H1 (cell line): ENCODE measurements at regions not wholly inside any gene's neighbourhood (a gene's known extent, or its start where the extent isn't known, plus 50 kb on each side); places are given as distances from the start of the nearest gene placed in this dataset.

Experiments
- CTCF ChIA-PET: fragments of 300-600 bp; sonication (Branson Sonifier 250); formaldehyde crosslinking; loops from one replicate; lab custom pipeline; 2021; ENCODE audit not compliant: partially characterized antibody; lab: Charles Lee
- POLR2A ChIA-PET: fragments of 300-600 bp; sonication (Branson Sonifier 250); formaldehyde crosslinking; loops from one replicate; lab custom pipeline; 2021; ENCODE audit warnings: inconsistent platforms; ENCODE audit not compliant: partially characterized antibody; lab: Charles Lee
- DNase-seq, 2 experiments: peaks; one replicate each; pipeline versions ENCODE4 v3.0.0 to v3.0.0-alpha.2; 2010 to 2022; ENCODE audit warnings: low spot score in 2 of 2, low read depth in 1 of 2, mixed read lengths in 1 of 2
- FAIRE-seq: peaks from 2 replicates; lab custom pipeline; 2011; peaks lifted over from hg19 to GRCh38; lab: Jason Lieb, UNC
- H2AFZ ChIP-seq: 2 replicates; pipeline ENCODE4 v1.8.1; 2012; ENCODE audit warnings: low read length, inconsistent platforms
- H2AK5ac ChIP-seq: 2 replicates; pipeline ENCODE4 v1.6.1; 2013; ENCODE audit warnings: low read depth, low read length
- H2BK120ac ChIP-seq: replicated peaks from 2 replicates; pipeline ENCODE3; 2013; ENCODE audit warnings: low read depth, low read length, inconsistent platforms
- H2BK12ac ChIP-seq: 2 replicates; pipeline ENCODE4 v1.6.1; 2013; ENCODE audit warnings: low read depth, low read length
- H2BK15ac ChIP-seq: 2 replicates; pipeline ENCODE4 v1.6.1; 2013; ENCODE audit warnings: low read length
- H2BK20ac ChIP-seq: 2 replicates; pipeline ENCODE4 v1.6.1; 2013; ENCODE audit warnings: low read length
- H2BK5ac ChIP-seq: 2 replicates; pipeline ENCODE4 v1.6.1; 2013; ENCODE audit warnings: low read depth, low read length
- H3K14ac ChIP-seq: 2 replicates; pipeline ENCODE4 v1.6.1; 2013; ENCODE audit warnings: inconsistent platforms; ENCODE audit not compliant: insufficient read length
- H3K18ac ChIP-seq: 2 replicates; pipeline ENCODE4 v1.6.1; 2013; ENCODE audit warnings: low read length; ENCODE audit errors: extremely low read depth
- H3K23ac ChIP-seq: 2 replicates; pipeline ENCODE4 v1.6.1; 2013; ENCODE audit warnings: inconsistent platforms; ENCODE audit not compliant: insufficient read length
- H3K23me2 ChIP-seq: 2 replicates; pipeline ENCODE4 v1.6.1; 2013; ENCODE audit warnings: low read depth, low read length
- H3K27ac ChIP-seq: 2 replicates; pipeline ENCODE4 v1.6.1; 2011; ENCODE audit warnings: low read depth, low read length, inconsistent platforms
- H3K27me3 ChIP-seq, 4 experiments: replicated peaks in 1 of 4; 1 replicate in 1 of 4; 2 replicates in 3 of 4; pipeline versions ENCODE4 v1.6.1 to v1.8.1; 2011 to 2013; ENCODE audit warnings: low read length in 3 of 4, mild to moderate bottlenecking in 3 of 4, inconsistent platforms in 2 of 4, mixed read lengths in 2 of 4, moderate library complexity in 1 of 4; ENCODE audit not compliant: control insufficient read depth in 3 of 4, insufficient read depth in 3 of 4; ENCODE audit errors: extremely low read depth in 1 of 4
- H3K36me3 ChIP-seq, 4 experiments: 2 replicates each; pipeline versions ENCODE4 v1.6.1 to v1.8.1; 2011 to 2013; ENCODE audit warnings: mild to moderate bottlenecking in 4 of 4, low read length in 3 of 4, moderate library complexity in 2 of 4, control low read depth in 1 of 4, inconsistent platforms in 1 of 4; ENCODE audit not compliant: insufficient read depth in 4 of 4, control insufficient read depth in 2 of 4
- H3K4ac ChIP-seq: replicated peaks from 2 replicates; pipeline ENCODE3; 2013; ENCODE audit warnings: low read length, low read depth, mixed read lengths, inconsistent platforms; ENCODE audit not compliant: insufficient read length
- H3K4me1 ChIP-seq, 4 experiments: replicated peaks in 1 of 4; 1 replicate in 1 of 4; 2 replicates in 3 of 4; pipeline versions ENCODE4 v1.6.1 to v1.8.1; 2011 to 2013; ENCODE audit warnings: low read length in 3 of 4, inconsistent platforms in 2 of 4, mixed read lengths in 1 of 4; ENCODE audit not compliant: insufficient read depth in 4 of 4, control insufficient read depth in 3 of 4
- H3K4me2 ChIP-seq, 2 experiments: 2 replicates each; pipeline versions ENCODE4 v1.6.1 to v1.8.1; 2011 to 2013; ENCODE audit warnings: low read depth in 2 of 2, low read length in 2 of 2, control low read depth in 1 of 2, inconsistent platforms in 1 of 2, mild to moderate bottlenecking in 1 of 2; ENCODE audit not compliant: insufficient read depth in 1 of 2
- H3K4me3 ChIP-seq, 4 experiments: fragments of 200-600, 300-600 bp in 1 of 4; sonication (generic), shearing (Covaris generic), sonication (Bioruptor Twin) in 1 of 4; 2 replicates each; pipeline versions ENCODE4 v1.5.1 to v1.8.1; 2011 to 2016; ENCODE audit warnings: low read length in 4 of 4, low read depth in 3 of 4, control low read depth in 2 of 4, inconsistent platforms in 2 of 4, mild to moderate bottlenecking in 2 of 4, mixed read lengths in 1 of 4, moderate library complexity in 1 of 4; ENCODE audit not compliant: insufficient read depth in 2 of 4; ENCODE audit errors: extremely low read depth in 1 of 4
- H3K56ac ChIP-seq: replicated peaks from 2 replicates; pipeline ENCODE3; 2013; ENCODE audit warnings: low read depth, mild to moderate bottlenecking, mixed read lengths, low read length, inconsistent platforms; ENCODE audit not compliant: insufficient read length
- H3K79me1 ChIP-seq: 2 replicates; pipeline ENCODE4 v1.6.1; 2013; ENCODE audit warnings: low read depth, low read length, control low read depth
- H3K79me2 ChIP-seq, 2 experiments: 2 replicates each; pipeline versions ENCODE4 v1.6.1 to v1.8.1; 2012 to 2013; ENCODE audit warnings: low read length in 2 of 2, mild to moderate bottlenecking in 2 of 2, inconsistent platforms in 1 of 2; ENCODE audit not compliant: insufficient read depth in 2 of 2, control insufficient read depth in 1 of 2
- H3K9ac ChIP-seq, 4 experiments: replicated peaks in 1 of 4; 1 replicate in 1 of 4; 2 replicates in 3 of 4; pipeline versions ENCODE4 v1.6.1 to v1.8.1; 2011 to 2013; ENCODE audit warnings: low read depth in 3 of 4, low read length in 3 of 4, control low read depth in 2 of 4, mild to moderate bottlenecking in 2 of 4, moderate library complexity in 2 of 4, inconsistent platforms in 1 of 4; ENCODE audit errors: extremely low read depth in 1 of 4
- H3K9me3 ChIP-seq, 2 experiments: 2 replicates each; pipeline versions ENCODE4 v1.6.1 to v1.8.1; 2012 to 2013; ENCODE audit warnings: mild to moderate bottlenecking in 2 of 2, moderate library complexity in 2 of 2, control low read depth in 1 of 2, inconsistent platforms in 1 of 2, low read depth in 1 of 2, low read length in 1 of 2, mixed read lengths in 1 of 2; ENCODE audit not compliant: insufficient read depth in 2 of 2
- H4K20me1 ChIP-seq, 2 experiments: replicated peaks in 1 of 2; 2 replicates each; pipeline versions ENCODE3 to v1.8.1; 2011 to 2013; ENCODE audit warnings: inconsistent platforms in 2 of 2, low read length in 2 of 2, mild to moderate bottlenecking in 1 of 2; ENCODE audit not compliant: insufficient read depth in 2 of 2, control insufficient read depth in 1 of 2
- H4K5ac ChIP-seq: 2 replicates; pipeline ENCODE4 v1.6.1; 2013; ENCODE audit warnings: low read length, low read depth, mixed read lengths, inconsistent platforms; ENCODE audit not compliant: insufficient read length
- H4K8ac ChIP-seq: 2 replicates; pipeline ENCODE4 v1.8.0; 2013; ENCODE audit warnings: mild to moderate bottlenecking, moderate library complexity, low read length, inconsistent platforms; ENCODE audit not compliant: insufficient read depth; ENCODE audit errors: extremely low read depth
- H4K91ac ChIP-seq: replicated peaks from 2 replicates; pipeline ENCODE3; 2013; ENCODE audit warnings: low read length, mixed read lengths, inconsistent platforms; ENCODE audit not compliant: insufficient read length
- ATF3 ChIP-seq: IDR thresholded peaks from 2 replicates; pipeline ENCODE4 v1.6.1; 2011; ENCODE audit warnings: low read depth, mild to moderate bottlenecking, low read length; ENCODE audit not compliant: insufficient read depth
- CHD1 ChIP-seq: IDR thresholded peaks from 2 replicates; pipeline ENCODE4 v1.6.1; 2012; ENCODE audit warnings: low read depth, low read length, improper control_type of control experiment
- EGR1 ChIP-seq: IDR thresholded peaks from 2 replicates; pipeline ENCODE4 v1.6.1; 2011; ENCODE audit warnings: low read depth, low read length, borderline replicate concordance
- FOSL1 ChIP-seq: IDR thresholded peaks from 2 replicates; pipeline ENCODE4 v1.6.1; 2011; ENCODE audit warnings: mild to moderate bottlenecking, low read depth, low read length, moderate library complexity; ENCODE audit not compliant: insufficient read depth
- GTF2F1 ChIP-seq: IDR thresholded peaks from 2 replicates; pipeline ENCODE4 v1.6.1; 2012; ENCODE audit warnings: low read depth, low read length, improper control_type of control experiment, borderline replicate concordance
- MAFK ChIP-seq: IDR thresholded peaks from 2 replicates; pipeline ENCODE4 v1.6.1; 2012; ENCODE audit warnings: low read depth, mild to moderate bottlenecking, improper control_type of control experiment, low read length
- NANOG ChIP-seq: IDR thresholded peaks from 2 replicates; pipeline ENCODE4 v1.6.1; 2011; ENCODE audit warnings: low read length, low read depth, mild to moderate bottlenecking, inconsistent platforms; ENCODE audit not compliant: insufficient read depth, poor library complexity, severe bottlenecking
- RAD21 ChIP-seq, 2 experiments: IDR thresholded peaks in 1 of 2; conservative IDR thresholded peaks in 1 of 2; 2 replicates each; pipeline ENCODE4 v1.6.1; 2011; ENCODE audit warnings: low read depth in 2 of 2, low read length in 2 of 2, improper control_type of control experiment in 1 of 2, inconsistent platforms in 1 of 2, mild to moderate bottlenecking in 1 of 2, moderate library complexity in 1 of 2
- RFX5 ChIP-seq: IDR thresholded peaks from 2 replicates; pipeline ENCODE4 v1.6.1; 2011; ENCODE audit warnings: low read depth, low read length, improper control_type of control experiment, borderline replicate concordance
- RXRA ChIP-seq: IDR thresholded peaks from 2 replicates; pipeline ENCODE4 v1.6.1; 2011; ENCODE audit warnings: low read depth, mild to moderate bottlenecking, low read length, moderate library complexity; ENCODE audit not compliant: insufficient read depth
- SIN3A ChIP-seq, 2 experiments: IDR thresholded peaks in 1 of 2; conservative IDR thresholded peaks in 1 of 2; 2 replicates each; pipeline ENCODE4 v1.6.1; 2011 to 2012; ENCODE audit warnings: low read length in 2 of 2, improper control_type of control experiment in 1 of 2, low read depth in 1 of 2, mild to moderate bottlenecking in 1 of 2
- SP2 ChIP-seq: IDR thresholded peaks from 2 replicates; pipeline ENCODE4 v1.6.1; 2012; ENCODE audit warnings: mild to moderate bottlenecking, low read length, inconsistent platforms
- WGBS, 2 experiments: shearing (Covaris generic) in 1 of 2; methylation state at CpG; one replicate each; pipeline versions ENCODE4 v1.1.6 to v1.1.7; 2013 to 2015; ENCODE audit warnings: low lambda C conversion rate in 2 of 2, mixed read lengths in 2 of 2, inconsistent platforms in 1 of 2, low coverage in 1 of 2, missing lambda C conversion rate in 1 of 2; ENCODE audit not compliant: insufficient replicate concordance in 2 of 2, insufficient coverage in 1 of 2, insufficient read length in 1 of 2; ENCODE audit errors: extremely low coverage in 1 of 2, missing lambda C conversion rate in 1 of 2; 5-methylcytosine and 5-hydroxymethylcytosine counted together

DNA sequence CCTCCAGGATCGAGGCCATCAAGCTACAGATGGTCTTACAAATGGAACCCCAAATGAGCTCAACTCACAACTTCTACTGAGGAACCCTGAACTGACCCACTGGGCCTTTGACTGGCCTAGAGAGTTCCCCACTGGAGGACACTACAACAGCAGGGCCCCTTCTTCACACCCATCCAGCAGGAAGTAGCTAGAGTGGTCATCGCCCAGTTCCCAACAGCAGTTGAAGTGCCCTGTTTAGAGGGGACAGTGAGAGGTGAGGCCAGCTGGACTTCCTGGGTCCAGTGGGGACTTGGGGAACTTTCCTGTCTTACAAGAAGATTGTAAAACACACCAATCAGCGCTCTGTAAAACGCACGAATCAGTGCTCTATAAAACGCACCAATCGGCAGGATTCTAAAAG lies 247.9 kb upstream of the BTG1 start:
- H3K9ac ChIP-seq: no peak overlapping the region
- FAIRE-seq (no peak), DNase-seq (no peak)
- no peak overlapping the region for H3K27ac ChIP-seq
- WGBS, 2 experiments: 99% methylated on average over 7 of the region's 7 CpGs; no CpG with 5 or more reads in 1 of the 2 experiments
- no peaks in the 10 kb centered on the region; a peak in 1 of 7 replicates for H3K4me1 ChIP-seq
- H3K14ac ChIP-seq: no peak overlapping the region
- H3K23me2 ChIP-seq: no peaks in the 10 kb centered on the region
- H3K4me3 ChIP-seq: no peak overlapping the region
- no peak overlapping the region for H2BK120ac ChIP-seq
- H2BK15ac ChIP-seq: no peak overlapping the region
- no peak overlapping the region for H3K18ac ChIP-seq
- no peak overlapping the region for H4K91ac ChIP-seq
- H2BK5ac ChIP-seq: no peak overlapping the region
- no peak overlapping the region for H4K5ac ChIP-seq
- no peaks in the 10 kb centered on the region for H3K79me1 ChIP-seq
- H3K23ac ChIP-seq: no peak overlapping the region
- H4K8ac ChIP-seq: no peak overlapping the region
- H3K9me3 ChIP-seq: peaks cover 18 to 24% of the 10 kb centered on the region in 2 experiments
- H3K36me3 ChIP-seq: no peaks in the 10 kb centered on the region
- no peak overlapping the region for H2AK5ac ChIP-seq
- no peak overlapping the region for H2AFZ ChIP-seq
- H3K4ac ChIP-seq: no peak overlapping the region
- ChIA-PET CTCF (no interaction called here), POLR2A (no interaction called here)
- no peak overlapping the region for H2BK20ac ChIP-seq
- no peaks in the 10 kb centered on the region for H3K27me3 ChIP-seq
- no peak overlapping the region for H2BK12ac ChIP-seq
- H3K4me2 ChIP-seq: no peak overlapping the region
- H4K20me1 ChIP-seq: no peaks in the 10 kb centered on the region
- no peaks in the 10 kb centered on the region for H3K79me2 ChIP-seq
- no peak overlapping the region for H3K56ac ChIP-seq
- no peak for TF ChIP-seq FOSL1
- no peak for TF ChIP-seq CHD1
- no peak for TF ChIP-seq SIN3A (conservative IDR thresholded peaks at IDR 0.05 in 1 of 2, IDR thresholded peaks at IDR 0.05 in 1 of 2; ENCODE audit: low read depth in 1 of 2, low read length in 2 of 2)
- no peak for TF ChIP-seq NANOG
- TF ChIP-seq RAD21 (IDR thresholded peaks at IDR 0.05 in 1 of 2, conservative IDR thresholded peaks at IDR 0.05 in 1 of 2; ENCODE audit: low read depth in 2 of 2, low read length in 2 of 2): no peak
- no peak for TF ChIP-seq GTF2F1
- no peak for TF ChIP-seq RXRA
- no peak for TF ChIP-seq ATF3
- TF ChIP-seq RFX5: no peak
- TF ChIP-seq SP2: no peak
- TF ChIP-seq EGR1: no peak
- no peak for TF ChIP-seq MAFK
